GM23248 (cell line): ENCODE measurements at regions not wholly inside any gene's neighbourhood (a gene's known extent, or its start where the extent isn't known, plus 50 kb on each side); places are given as distances from the start of the nearest gene placed in this dataset.

Experiments used
- EZH2 ChIP-seq: fragments of 200-600 bp; sonication (generic); IDR thresholded peaks from 2 replicates; pipeline ENCODE4 v1.6.1; 2018; ENCODE audit warnings: antibody characterized with exemption, mild to moderate bottlenecking; ENCODE audit not compliant: insufficient read depth, poor library complexity, severe bottlenecking
- EZH2phosphoT487 ChIP-seq: fragments of 200-600 bp; sonication (generic); IDR thresholded peaks from 2 replicates; pipeline ENCODE4 v1.6.1; 2018; ENCODE audit warnings: antibody characterized with exemption, moderate library complexity, mild to moderate bottlenecking, low read depth; ENCODE audit not compliant: insufficient read depth

GRCh38 chr13:74907788-74908187 is 574.2 kb downstream of the TBC1D4 start:
- TF ChIP-seq EZH2: no peak
- no peak for TF ChIP-seq EZH2phosphoT487
